RWPE2 (cell line): ENCODE measurements at regions not wholly inside any gene's neighbourhood (a gene's known extent, or its start where the extent isn't known, plus 50 kb on each side); places are given as distances from the start of the nearest gene placed in this dataset.

ENCODE experiments used
- ATAC-seq: fragments of 200-7000 bp; cut with Tn5 transposase; 3 replicates; pipeline ENCODE4 v1.9.1; 2021; ENCODE audit warnings: low read depth
- DNase-seq: peaks from one replicate; pipeline ENCODE4 v3.0.0-alpha.2; 2020; ENCODE audit warnings: low spot score
- H3K27ac ChIP-seq: fragments of 450-650 bp; 2 replicates; pipeline ENCODE4 v1.5.1; 2017; ENCODE audit warnings: mild to moderate bottlenecking; ENCODE audit not compliant: poor library complexity, severe bottlenecking
- H3K27me3 ChIP-seq: fragments of 250-450 bp; sonication (Bioruptor Pico); 2 replicates; pipeline ENCODE4 v1.5.1; 2021; ENCODE audit warnings: mild to moderate bottlenecking, moderate library complexity; ENCODE audit not compliant: insufficient read depth, poor library complexity, severe bottlenecking
- H3K36me3 ChIP-seq: fragments of 250-450 bp; sonication (Bioruptor Pico); 2 replicates; pipeline ENCODE4 v1.5.1; 2020; ENCODE audit warnings: low read depth, mild to moderate bottlenecking, moderate library complexity
- H3K4me1 ChIP-seq: fragments of 250-450 bp; sonication (Bioruptor Pico); 2 replicates; pipeline ENCODE4 v1.5.1; 2021; ENCODE audit warnings: mild to moderate bottlenecking, moderate library complexity; ENCODE audit not compliant: insufficient read depth, poor library complexity, severe bottlenecking
- H3K4me3 ChIP-seq: fragments of 250-450 bp; sonication (Bioruptor Pico); 2 replicates; pipeline ENCODE4 v1.5.1; 2021; ENCODE audit warnings: mild to moderate bottlenecking, moderate library complexity; ENCODE audit not compliant: severe bottlenecking
- H3K9me3 ChIP-seq: fragments of 250-450 bp; sonication (Bioruptor Pico); 2 replicates; pipeline ENCODE4 v1.5.1; 2021; ENCODE audit warnings: mild to moderate bottlenecking, moderate library complexity; ENCODE audit not compliant: severe bottlenecking
- TF ChIP-seq, protein P1 (sequence below): fragments of 450-650 bp; IDR thresholded peaks from one replicate; pipeline ENCODE4 v1.5.1; 2017; ENCODE audit warnings: mild to moderate bottlenecking, moderate library complexity; ENCODE audit not compliant: poor library complexity, severe bottlenecking

DNA sequence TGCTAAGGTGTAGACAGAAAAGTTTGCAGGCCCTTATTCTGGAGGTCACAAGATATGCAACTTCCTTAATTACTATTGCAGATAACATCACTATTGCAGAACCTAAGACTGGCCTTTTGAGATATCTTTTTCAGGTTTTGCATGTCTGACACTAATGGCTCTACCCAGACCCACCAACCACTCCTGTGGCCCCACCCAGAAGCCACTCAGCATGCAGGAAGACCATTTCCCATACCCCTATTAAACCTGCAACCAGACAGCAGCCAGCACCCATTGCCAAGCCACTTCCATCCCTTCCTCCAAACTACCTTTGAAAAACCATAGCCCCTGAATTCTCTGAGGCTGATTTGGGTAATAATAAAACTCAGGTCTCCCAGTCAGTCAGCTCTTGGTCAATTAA lies 297.6 kb downstream of the SLITRK6 start:
- H3K4me3 ChIP-seq, result no peak overlapping the region
- H3K9me3 ChIP-seq, result no peaks in the 10 kb centered on the region
- DNase-seq (no peak), ATAC-seq (no peak)
- TF ChIP-seq, protein P1, sequence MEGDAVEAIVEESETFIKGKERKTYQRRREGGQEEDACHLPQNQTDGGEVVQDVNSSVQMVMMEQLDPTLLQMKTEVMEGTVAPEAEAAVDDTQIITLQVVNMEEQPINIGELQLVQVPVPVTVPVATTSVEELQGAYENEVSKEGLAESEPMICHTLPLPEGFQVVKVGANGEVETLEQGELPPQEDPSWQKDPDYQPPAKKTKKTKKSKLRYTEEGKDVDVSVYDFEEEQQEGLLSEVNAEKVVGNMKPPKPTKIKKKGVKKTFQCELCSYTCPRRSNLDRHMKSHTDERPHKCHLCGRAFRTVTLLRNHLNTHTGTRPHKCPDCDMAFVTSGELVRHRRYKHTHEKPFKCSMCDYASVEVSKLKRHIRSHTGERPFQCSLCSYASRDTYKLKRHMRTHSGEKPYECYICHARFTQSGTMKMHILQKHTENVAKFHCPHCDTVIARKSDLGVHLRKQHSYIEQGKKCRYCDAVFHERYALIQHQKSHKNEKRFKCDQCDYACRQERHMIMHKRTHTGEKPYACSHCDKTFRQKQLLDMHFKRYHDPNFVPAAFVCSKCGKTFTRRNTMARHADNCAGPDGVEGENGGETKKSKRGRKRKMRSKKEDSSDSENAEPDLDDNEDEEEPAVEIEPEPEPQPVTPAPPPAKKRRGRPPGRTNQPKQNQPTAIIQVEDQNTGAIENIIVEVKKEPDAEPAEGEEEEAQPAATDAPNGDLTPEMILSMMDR, result no peak
- H3K27ac ChIP-seq, result peak overlapping the region; percentile 86
- no peaks in the 10 kb centered on the region for H3K27me3 ChIP-seq
- H3K4me1 ChIP-seq, result peaks cover 46% of the 10 kb centered on the region
- H3K36me3 ChIP-seq, result no peaks in the 10 kb centered on the region

DNA sequence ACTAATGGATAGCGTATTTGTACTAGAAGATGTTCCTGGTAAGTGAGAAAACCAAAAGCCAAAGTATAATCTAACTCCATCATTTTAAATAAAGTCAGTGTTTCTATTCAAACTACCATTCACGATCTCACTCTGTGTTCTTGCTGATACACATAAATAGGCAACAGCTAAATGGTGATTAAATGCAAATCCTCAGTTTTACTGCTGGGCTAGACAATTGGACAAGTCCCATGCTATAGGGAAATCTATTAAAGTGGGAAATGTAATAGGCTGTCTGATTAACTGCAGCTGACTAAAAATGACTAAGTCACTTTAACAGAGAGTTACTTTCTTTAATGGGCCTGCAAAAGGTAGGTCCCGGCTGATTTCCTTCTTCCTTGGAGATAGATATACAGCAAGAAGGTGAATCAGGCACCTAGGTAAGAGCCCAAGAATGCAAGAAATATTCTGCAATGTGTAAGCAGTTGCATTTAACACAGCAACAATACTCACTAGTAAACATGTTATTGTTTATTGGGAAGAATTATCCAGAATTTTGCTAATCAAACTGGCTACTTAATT lies 298.4 kb downstream of the SLITRK6 start:
- ATAC-seq (peak; percentile 63), DNase-seq (no peak)
- Histone ChIP-seq H3K27ac (peak overlapping the region; percentile 86), H3K27me3 (no peaks in the 10 kb centered on the region), H3K9me3 (no peaks in the 10 kb centered on the region), H3K36me3 (no peaks in the 10 kb centered on the region), H3K4me1 (peaks cover 46% of the 10 kb centered on the region), H3K4me3 (no peak overlapping the region)
- TF ChIP-seq, protein P1, result no peak

DNA sequence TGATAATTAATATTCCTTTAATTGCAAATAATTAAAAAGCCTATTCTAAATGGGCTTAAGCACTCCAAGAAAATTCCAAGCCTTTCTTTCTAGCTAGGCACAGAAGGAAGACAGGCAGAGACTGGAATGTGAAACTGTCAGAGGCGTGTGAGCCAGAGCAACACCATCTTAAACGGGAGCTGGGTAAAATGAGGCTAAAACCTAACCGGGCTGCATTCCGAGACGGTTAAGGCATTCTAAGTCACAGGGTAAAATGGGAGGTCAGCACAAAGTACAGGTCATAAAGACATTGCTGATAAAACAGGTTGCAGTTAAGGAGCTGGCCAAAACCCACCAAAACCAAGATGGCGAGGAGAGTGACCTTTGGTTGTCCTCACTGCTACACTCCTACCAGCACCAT lies 300.4 kb downstream of the SLITRK6 start:
- no peaks in the 10 kb centered on the region for H3K36me3 ChIP-seq
- no peak for DNase-seq
- no peaks in the 10 kb centered on the region for H3K9me3 ChIP-seq
- H3K4me3 ChIP-seq, result no peak overlapping the region
- H3K4me1 ChIP-seq, result peaks cover 39% of the 10 kb centered on the region
- TF ChIP-seq, protein P1, result no peak
- no peaks in the 10 kb centered on the region for H3K27me3 ChIP-seq
- no peak for ATAC-seq
- H3K27ac ChIP-seq, result peak overlapping the region; percentile 86

DNA sequence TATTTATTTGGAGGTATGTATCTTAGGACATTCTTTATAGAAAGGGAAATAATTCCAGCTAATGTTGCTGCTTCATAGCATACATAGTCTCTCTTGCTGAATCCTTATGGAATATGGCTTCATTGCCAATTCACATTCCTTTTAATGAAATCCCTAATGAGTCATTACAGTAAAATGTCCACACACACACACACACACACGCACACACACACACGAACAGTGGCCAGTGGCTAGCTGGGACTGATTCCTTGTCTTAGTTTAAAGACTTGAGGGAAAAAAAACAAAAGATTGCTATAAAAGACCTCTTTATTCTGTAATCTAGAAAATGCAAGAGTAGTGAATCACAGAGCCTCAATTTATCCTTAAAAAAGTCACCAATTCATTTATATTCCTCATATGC lies 301.6 kb downstream of the SLITRK6 start:
- peak; percentile 84 for ATAC-seq
- TF ChIP-seq, protein P1, result no peak
- peaks cover 32% of the 10 kb centered on the region for H3K4me1 ChIP-seq
- DNase-seq, result peak; percentile 73
- H3K9me3 ChIP-seq, result no peaks in the 10 kb centered on the region
- H3K4me3 ChIP-seq, result no peak overlapping the region
- no peaks in the 10 kb centered on the region for H3K36me3 ChIP-seq
- H3K27ac ChIP-seq, result peak overlapping the region; percentile 86
- no peaks in the 10 kb centered on the region for H3K27me3 ChIP-seq

DNA sequence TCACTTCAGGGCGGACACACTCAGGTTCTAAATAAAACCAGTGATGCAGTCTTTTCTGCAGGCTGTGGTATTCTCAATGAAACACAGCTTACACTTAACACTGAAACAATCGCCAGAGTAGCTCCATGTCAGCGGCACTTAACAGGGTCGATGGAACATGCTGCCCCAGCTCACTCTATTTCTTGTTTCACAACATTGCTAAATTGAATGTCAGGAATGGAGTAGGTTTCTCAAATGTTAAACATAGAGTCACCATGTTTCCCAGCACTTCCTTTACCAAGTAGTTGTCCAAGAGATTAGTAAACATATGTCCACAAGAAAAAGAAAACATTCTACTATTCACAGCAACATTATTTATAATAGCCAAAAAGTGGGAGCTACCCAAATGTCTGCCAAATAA lies 306.9 kb downstream of the SLITRK6 start:
- no peak overlapping the region for H3K4me3 ChIP-seq
- no peak for DNase-seq
- H3K27ac ChIP-seq, result no peak overlapping the region
- TF ChIP-seq, protein P1, result no peak
- no peaks in the 10 kb centered on the region for H3K9me3 ChIP-seq
- H3K27me3 ChIP-seq, result no peaks in the 10 kb centered on the region
- H3K4me1 ChIP-seq, result peaks cover 6% of the 10 kb centered on the region
- no peaks in the 10 kb centered on the region for H3K36me3 ChIP-seq
- ATAC-seq, result no peak
